Right cardiac atrium (tissue), 5 donors: ENCODE measurements at regions not wholly inside any gene's neighbourhood (a gene's known extent, or its start where the extent isn't known, plus 50 kb on each side); places are given as distances from the start of the nearest gene placed in this dataset.

Experiments
- ATAC-seq, 2 donors: fragments of 200-7000 bp; cut with Tn5 transposase; one replicate each; pipeline versions ENCODE4 v1.8.0 to v1.9.1; 2020; ENCODE audit warnings: moderate library complexity in 2 of 2, mild to moderate bottlenecking in 1 of 2
- DNase-seq, 3 donors: peaks; one replicate each; pipeline ENCODE4 v3.0.0-alpha.2; 2020
- H3K27ac ChIP-seq: one replicate; pipeline ENCODE4 v1.5.1; 2013; ENCODE audit warnings: mild to moderate bottlenecking, low read length, control low read depth, moderate library complexity
- H3K27me3 ChIP-seq: one replicate; pipeline ENCODE4 v1.6.1; 2013; ENCODE audit not compliant: control insufficient read depth, insufficient read depth
- H3K4me1 ChIP-seq: one replicate; pipeline ENCODE4 v1.6.1; 2013; ENCODE audit warnings: low read length; ENCODE audit not compliant: control insufficient read depth, insufficient read depth
- H3K4me3 ChIP-seq: one replicate; pipeline ENCODE4 v1.5.1; 2013; ENCODE audit warnings: low read length, control low read depth
- H3K9me3 ChIP-seq: one replicate; pipeline ENCODE4 v1.6.1; 2013; ENCODE audit warnings: low read length; ENCODE audit not compliant: control insufficient read depth
- WGBS: extraction: QIAGEN DNeasy Blood & Tissue Kit; methylation state at CpG from one replicate; pipeline ENCODE4 v1.1.7; 2013; 5-methylcytosine and 5-hydroxymethylcytosine counted together
- intact Hi-C, 4 donors: fragments of 100-400 bp; cut with DNase I; formaldehyde crosslinking; loops; one replicate each; pipeline versions ENCODE4 v1.11.0 to v1.14.0; 2022 to 2023
- donor health status: healthy with polysubstance abuse.
- donor health status: DM: no; HTN: yes; CAD: no.
- donor health status: DM: no; HTN: no; CAD: no.
- donor health status: DM: no; HTN: yes; CAD: no; lungs with severe emphysema.
- donor health status: DM: yes; HTN: yes; CAD: no.

GRCh38 chr13:111956261-111957151 is 110.4 kb upstream of the SOX1 start:
- no peaks in the 10 kb centered on the region for H3K9me3 ChIP-seq
- H3K4me3 ChIP-seq = no peak overlapping the region
- H3K27me3 ChIP-seq = no peaks in the 10 kb centered on the region
- DNase-seq = no peak
- 87% methylated on average over 59 of the region's 59 CpGs for WGBS
- ATAC-seq = no peak
- no peak overlapping the region for H3K27ac ChIP-seq
- intact Hi-C loops = no loop called here
- H3K4me1 ChIP-seq = no peaks in the 10 kb centered on the region

GRCh38 chr13:111957913-111958450 is 109.0 kb upstream of the SOX1 start:
- no peaks in the 10 kb centered on the region for H3K4me1 ChIP-seq
- ATAC-seq = no peak
- DNase-seq = no peak
- no peaks in the 10 kb centered on the region for H3K27me3 ChIP-seq
- intact Hi-C loops = no loop called here
- WGBS = 74% methylated on average over 14 of the region's 14 CpGs
- no peak overlapping the region for H3K27ac ChIP-seq
- no peaks in the 10 kb centered on the region for H3K9me3 ChIP-seq
- no peak overlapping the region for H3K4me3 ChIP-seq

GRCh38 chr13:111958612-111959395 is 108.1 kb upstream of the SOX1 start:
- H3K27ac ChIP-seq = no peak overlapping the region
- DNase-seq (no peak), ATAC-seq (no peak)
- no peaks in the 10 kb centered on the region for H3K4me1 ChIP-seq
- no peak overlapping the region for H3K4me3 ChIP-seq
- 76% methylated on average over 11 of the region's 11 CpGs for WGBS
- intact Hi-C loops = no loop called here
- H3K27me3 ChIP-seq = no peaks in the 10 kb centered on the region
- no peaks in the 10 kb centered on the region for H3K9me3 ChIP-seq

- intact Hi-C loops = no loop called here
- no peaks in the 10 kb centered on the region for H3K9me3 ChIP-seq
- ATAC-seq (no peak), DNase-seq (no peak)
- H3K4me1 ChIP-seq = no peaks in the 10 kb centered on the region
- H3K4me3 ChIP-seq = no peak overlapping the region
- H3K27ac ChIP-seq = no peak overlapping the region
- no peaks in the 10 kb centered on the region for H3K27me3 ChIP-seq
These were observed 106.7 kb upstream of the SOX1 start for GRCh38 chr13:111960152-111960772.

- no peak overlapping the region for H3K27ac ChIP-seq
- intact Hi-C loops = no loop called here
- DNase-seq (no peak), ATAC-seq (no peak)
- H3K4me3 ChIP-seq = no peak overlapping the region
- H3K9me3 ChIP-seq = no peaks in the 10 kb centered on the region
- 80% methylated on average over 10 of the region's 10 CpGs for WGBS
- H3K4me1 ChIP-seq = no peaks in the 10 kb centered on the region
- H3K27me3 ChIP-seq = no peaks in the 10 kb centered on the region
These were observed 105.7 kb upstream of the SOX1 start for GRCh38 chr13:111961236-111961635.

GRCh38 chr13:111961651-111962192 is 105.2 kb upstream of the SOX1 start:
- Histone ChIP-seq H3K27ac (no peak overlapping the region), H3K27me3 (no peaks in the 10 kb centered on the region), H3K9me3 (no peaks in the 10 kb centered on the region), H3K4me1 (no peaks in the 10 kb centered on the region), H3K4me3 (no peak overlapping the region)
- DNase-seq (no peak), ATAC-seq (no peak)
- 82% methylated on average over 11 of the region's 11 CpGs for WGBS
- intact Hi-C loops = no loop called here

GRCh38 chr13:111962431-111962891 is 104.5 kb upstream of the SOX1 start:
- no peak for DNase-seq
- intact Hi-C loops = no loop called here
- no peak for ATAC-seq
- no peak overlapping the region for H3K4me3 ChIP-seq
- H3K27ac ChIP-seq = no peak overlapping the region
- no peaks in the 10 kb centered on the region for H3K27me3 ChIP-seq
- H3K4me1 ChIP-seq = no peaks in the 10 kb centered on the region
- 88% methylated on average over 17 of the region's 17 CpGs for WGBS
- no peaks in the 10 kb centered on the region for H3K9me3 ChIP-seq

- intact Hi-C loops = no loop called here
- DNase-seq = no peak
- WGBS = 89% methylated on average over 13 of the region's 13 CpGs
- ATAC-seq = no peak
- H3K27me3 ChIP-seq = no peaks in the 10 kb centered on the region
- H3K9me3 ChIP-seq = no peaks in the 10 kb centered on the region
- H3K4me3 ChIP-seq = no peak overlapping the region
- no peak overlapping the region for H3K27ac ChIP-seq
- no peaks in the 10 kb centered on the region for H3K4me1 ChIP-seq
These were observed 103.9 kb upstream of the SOX1 start for GRCh38 chr13:111963031-111963430.

- DNase-seq (no peak), ATAC-seq (no peak)
- no peak overlapping the region for H3K27ac ChIP-seq
- no peaks in the 10 kb centered on the region for H3K27me3 ChIP-seq
- intact Hi-C loops = no loop called here
- no peaks in the 10 kb centered on the region for H3K9me3 ChIP-seq
- WGBS = 96% methylated on average over 28 of the region's 28 CpGs
- no peak overlapping the region for H3K4me3 ChIP-seq
- no peaks in the 10 kb centered on the region for H3K4me1 ChIP-seq
These were observed 102.4 kb upstream of the SOX1 start for GRCh38 chr13:111964411-111965035.

GRCh38 chr13:111965466-111966214 is 101.3 kb upstream of the SOX1 start:
- ATAC-seq (no peak), DNase-seq (no peak)
- Histone ChIP-seq H3K9me3 (no peaks in the 10 kb centered on the region), H3K27me3 (no peaks in the 10 kb centered on the region), H3K4me1 (no peaks in the 10 kb centered on the region), H3K27ac (no peak overlapping the region), H3K4me3 (no peak overlapping the region)
- intact Hi-C loops = no loop called here
- WGBS = 90% methylated on average over 24 of the region's 24 CpGs
